ENCODE measurements at regions not wholly inside any gene's neighbourhood (a gene's known extent, or its start where the extent isn't known, plus 50 kb on each side); places are given as distances from the start of the nearest gene placed in this dataset.

- no peak for DNase-seq (ENCODE audit: extremely low read depth in 1 of 2, low read depth in 1 of 2)
These were observed 144.7 kb upstream of the BTG1 start for GRCh38 chr12:92290350-92290695.

GRCh38 chr12:92289629-92290349, 144.1 kb upstream of the BTG1 start:
- DNase-seq (ENCODE audit: extremely low read depth in 1 of 2, low read depth in 1 of 2), result no peak

- DNase-seq (ENCODE audit: extremely low read depth in 1 of 2, low read depth in 1 of 2), result no peak
These were observed 142.9 kb upstream of the BTG1 start for GRCh38 chr12:92288561-92288960.

- no peak for DNase-seq (ENCODE audit: extremely low read depth in 1 of 2, low read depth in 1 of 2)
These were observed 132.8 kb upstream of the BTG1 start for GRCh38 chr12:92278378-92278828.

- DNase-seq (ENCODE audit: extremely low read depth in 1 of 2, low read depth in 1 of 2), result no peak
These were observed 132.1 kb upstream of the BTG1 start for GRCh38 chr12:92277795-92278194.

- DNase-seq (ENCODE audit: extremely low read depth in 1 of 2, low read depth in 1 of 2), result no peak
These were observed 130.6 kb upstream of the BTG1 start for GRCh38 chr12:92276276-92276675.

GRCh38 chr12:92275443-92276154, 130.0 kb upstream of the BTG1 start:
- no peak for DNase-seq (ENCODE audit: extremely low read depth in 1 of 2, low read depth in 1 of 2)

- no peak for DNase-seq (ENCODE audit: extremely low read depth in 1 of 2, low read depth in 1 of 2)
These were observed 127.4 kb upstream of the BTG1 start for GRCh38 chr12:92273076-92273475.

- no peak for DNase-seq (ENCODE audit: extremely low read depth in 1 of 2, low read depth in 1 of 2)
These were observed 126.7 kb upstream of the BTG1 start for GRCh38 chr12:92272061-92272964.

GRCh38 chr12:92271341-92271740, 125.7 kb upstream of the BTG1 start:
- DNase-seq (ENCODE audit: extremely low read depth in 1 of 2, low read depth in 1 of 2), result no peak

GRCh38 chr12:92270521-92270920, 124.9 kb upstream of the BTG1 start:
- DNase-seq (ENCODE audit: extremely low read depth in 1 of 2, low read depth in 1 of 2), result no peak

GRCh38 chr12:92268946-92269345, 123.3 kb upstream of the BTG1 start:
- DNase-seq (ENCODE audit: extremely low read depth in 1 of 2, low read depth in 1 of 2), result no peak

GRCh38 chr12:92261692-92262091, 116.0 kb upstream of the BTG1 start:
- DNase-seq (ENCODE audit: extremely low read depth in 1 of 2, low read depth in 1 of 2), result no peak

GRCh38 chr12:92261071-92261470, 115.4 kb upstream of the BTG1 start:
- no peak for DNase-seq (ENCODE audit: extremely low read depth in 1 of 2, low read depth in 1 of 2)

- no peak for DNase-seq (ENCODE audit: extremely low read depth in 1 of 2, low read depth in 1 of 2)
These were observed 114.1 kb upstream of the BTG1 start for GRCh38 chr12:92259696-92260251.

- no peak for DNase-seq (ENCODE audit: extremely low read depth in 1 of 2, low read depth in 1 of 2)
These were observed 113.6 kb upstream of the BTG1 start for GRCh38 chr12:92259291-92259690.

GRCh38 chr12:92257261-92257660, 111.6 kb upstream of the BTG1 start:
- no peak for DNase-seq (ENCODE audit: extremely low read depth in 1 of 2, low read depth in 1 of 2)

GRCh38 chr12:92255741-92256140, 110.1 kb upstream of the BTG1 start:
- no peak for DNase-seq (ENCODE audit: extremely low read depth in 1 of 2, low read depth in 1 of 2)

- DNase-seq (ENCODE audit: extremely low read depth in 1 of 2, low read depth in 1 of 2), result no peak
These were observed 107.7 kb upstream of the BTG1 start for GRCh38 chr12:92253301-92253700.

- no peak for DNase-seq (ENCODE audit: extremely low read depth in 1 of 2, low read depth in 1 of 2)
These were observed 103.3 kb upstream of the BTG1 start for GRCh38 chr12:92248977-92249376.

GRCh38 chr12:92244036-92244435, 98.4 kb upstream of the BTG1 start:
- no peak for DNase-seq (ENCODE audit: extremely low read depth in 1 of 2, low read depth in 1 of 2)
